ENCODE measurements at regions not wholly inside any gene's neighbourhood (a gene's known extent, or its start where the extent isn't known, plus 50 kb on each side); places are given as distances from the start of the nearest gene placed in this dataset.

DNA sequence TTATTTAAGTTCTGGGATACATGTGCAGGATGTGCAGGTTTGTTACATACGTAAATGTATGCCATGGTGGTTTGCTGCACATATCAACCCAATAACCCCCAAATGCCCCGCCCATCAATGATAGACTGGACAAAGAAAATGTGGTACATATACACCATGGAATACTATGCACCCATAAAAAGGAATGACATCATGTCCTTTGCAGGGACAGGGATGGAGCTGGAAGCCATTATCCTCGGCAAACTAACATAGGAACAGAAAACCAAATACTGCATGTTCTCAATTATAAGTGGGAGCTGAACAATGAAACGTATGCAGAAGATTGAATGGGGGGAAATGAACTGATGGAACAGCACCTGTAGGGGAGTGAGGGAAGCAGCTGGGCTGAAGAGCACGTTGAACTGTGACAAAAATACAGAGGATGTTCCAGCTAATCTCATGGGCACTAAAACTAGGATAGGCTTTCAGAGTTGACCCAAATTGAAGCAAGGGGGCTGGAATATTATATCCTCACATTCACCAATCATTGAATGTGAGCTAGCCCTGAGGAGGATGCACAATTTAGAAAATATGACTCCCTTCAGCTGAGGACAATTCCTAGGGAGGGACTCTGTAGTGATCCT lies 70.5 kb upstream of the OSMR start (continued):
- TF ChIP-seq ZNF280D (tag by site-specific recombination; IDR thresholded peaks at IDR 0.05) (no peak), GLIS1 (tag by site-specific recombination; IDR thresholded peaks at IDR 0.05) (no peak), HOXD13 (CRISPR knock-in tag; IDR thresholded peaks at IDR 0.05; ENCODE audit: borderline replicate concordance) (no peak)

GRCh38 chr5:38776149-38776896 lies 69.5 kb upstream of the OSMR start:
- Histone ChIP-seq H3K9me3 (ENCODE audit: control insufficient read depth, insufficient read depth, low read depth, low read length) (0 out of 2 replicates have a peak, but pooled peaks cover 2% of the 10 kb centered on the region), H3K27ac (ENCODE audit: extremely low read depth, low read depth, low read length) (no peak overlapping the region), H3K4me1 (ENCODE audit: control insufficient read depth, insufficient read depth, low read length) (no peaks in the 10 kb centered on the region), H3K4me3 (ENCODE audit: low read depth, low read length) (no peak overlapping the region), H3K36me3 (ENCODE audit: control insufficient read depth in 2 of 2, insufficient read depth in 1 of 2, low read length in 2 of 2) (no peaks in the 10 kb centered on the region)
- peak; percentile 64; the same call in 1 of the 2 replicates for TF ChIP-seq ZBTB17 (tag by site-specific recombination; IDR thresholded peaks at IDR 0.05)
- no peak for TF ChIP-seq PRDM2 (tag by site-specific recombination; IDR thresholded peaks at IDR 0.05; ENCODE audit: borderline replicate concordance)
- ChIA-PET POLR2A (no interaction called here), CTCF (interaction anchor here (0.6 to 1.2 kb wide), 3 partner anchors 10 to 226 kb away, joined by 3 read pairs; no protein-coding TSS in a partner anchor)

GRCh38 chr5:38777111-38777510 lies 68.7 kb upstream of the OSMR start:
- ChIA-PET POLR2A (no interaction called here), CTCF (interaction anchor here (0.6 to 1.2 kb wide), 3 partner anchors 33 to 313 kb away, joined by 3 to 4 read pairs (median 3); no protein-coding TSS in a partner anchor)
- no peaks in the 10 kb centered on the region for H3K36me3 ChIP-seq (ENCODE audit: control insufficient read depth in 2 of 2, insufficient read depth in 1 of 2, low read length in 2 of 2)
- no peaks in the 10 kb centered on the region for H3K4me1 ChIP-seq (ENCODE audit: control insufficient read depth, insufficient read depth, low read length)
- H3K27ac ChIP-seq (ENCODE audit: extremely low read depth, low read depth, low read length) = no peak overlapping the region
- TF ChIP-seq ZNF138 (tag by site-specific recombination; IDR thresholded peaks at IDR 0.05; ENCODE audit: borderline replicate concordance) (no peak), ZNF558 (tag by site-specific recombination; IDR thresholded peaks at IDR 0.05) (peak; percentile 93)
- no peak overlapping the region for H3K4me3 ChIP-seq (ENCODE audit: low read depth, low read length)
- 0 out of 2 replicates have a peak, but pooled peaks cover 2% of the 10 kb centered on the region for H3K9me3 ChIP-seq (ENCODE audit: control insufficient read depth, insufficient read depth, low read depth, low read length)

- ChIA-PET CTCF (interaction anchor here (0.7 to 2.9 kb wide), 4 partner anchors 14 to 108 kb away, joined by 4 to 18 read pairs (median 6); no protein-coding TSS in a partner anchor), POLR2A (no interaction called here)
- H3K4me3 ChIP-seq (ENCODE audit: low read depth, low read length) = no peak overlapping the region
- H3K4me1 ChIP-seq (ENCODE audit: control insufficient read depth, insufficient read depth, low read length) = peaks cover 19% of the 10 kb centered on the region
- H3K9me3 ChIP-seq (ENCODE audit: control insufficient read depth, insufficient read depth, low read depth, low read length) = 0 out of 2 replicates have a peak, but pooled peaks cover 2% of the 10 kb centered on the region
- no peaks in the 10 kb centered on the region for H3K36me3 ChIP-seq (ENCODE audit: control insufficient read depth in 2 of 2, insufficient read depth in 1 of 2, low read length in 2 of 2)
- no peak overlapping the region for H3K27ac ChIP-seq (ENCODE audit: extremely low read depth, low read depth, low read length)
- no peak for TF ChIP-seq ZBTB1 (tag by site-specific recombination; IDR thresholded peaks at IDR 0.05)
- no peak for TF ChIP-seq ZNF776 (tag by site-specific recombination; IDR thresholded peaks at IDR 0.05; ENCODE audit: borderline replicate concordance)
- TF ChIP-seq ZBTB48 (tag by site-specific recombination; IDR thresholded peaks at IDR 0.05) = no peak
- TF ChIP-seq ZNF248 (tag by site-specific recombination; IDR thresholded peaks at IDR 0.05) = no peak
- no peak for TF ChIP-seq ZNF501 (tag by site-specific recombination; IDR thresholded peaks at IDR 0.05)
- TF ChIP-seq ZBTB26 (tag by site-specific recombination; optimal IDR thresholded peaks at IDR 0.05) = no peak
- TF ChIP-seq ZNF184 (tag by site-specific recombination; IDR thresholded peaks at IDR 0.05) = no peak
- TF ChIP-seq ZFP3 (tag by site-specific recombination; IDR thresholded peaks at IDR 0.05; ENCODE audit: low read depth) = no peak
- TF ChIP-seq SP3 (tag by site-specific recombination; IDR thresholded peaks at IDR 0.05) = no peak
- TF ChIP-seq ZNF660 (tag by site-specific recombination; IDR thresholded peaks at IDR 0.05) = no peak
- TF ChIP-seq ZNF544 (tag by site-specific recombination; IDR thresholded peaks at IDR 0.05) = no peak
These were observed 65.5 kb upstream of the OSMR start for GRCh38 chr5:38780316-38780715.
